IMR-90 (cell line): ENCODE measurements at regions not wholly inside any gene's neighbourhood (a gene's known extent, or its start where the extent isn't known, plus 50 kb on each side); places are given as distances from the start of the nearest gene placed in this dataset.

Experiments
- ATAC-seq: fragments of 200-7000 bp; cut with Tn5 transposase; 2 replicates; pipeline ENCODE4 v1.9.1; 2020; ENCODE audit warnings: low read depth, mild to moderate bottlenecking, moderate library complexity
- BruUV-seq: library from RNA; stranded (reverse); fragments of 400-500 nt; replicated peaks from 2 replicates; lab custom pipeline; 2021; lab: Mats Ljungman, UMichigan
- CTCF ChIA-PET: fragments of 300-600 bp; formaldehyde crosslinking; extraction: SDS; loops from one replicate; lab custom pipeline; 2021; ENCODE audit warnings: antibody characterized with exemption; lab: Yijun Ruan, JAX
- POLR2A ChIA-PET: fragments of 300-600 bp; sonication (Branson Sonifier 250); formaldehyde crosslinking; loops from one replicate; lab custom pipeline; 2022; ENCODE audit warnings: antibody characterized with exemption; ENCODE audit not compliant: unreplicated experiment; lab: Charles Lee
- DNase-seq: peaks from one replicate; pipeline ENCODE4 v3.0.0; 2013
- H2AFZ ChIP-seq: replicated peaks from 2 replicates; pipeline ENCODE3; 2013; ENCODE audit warnings: low read length, mild to moderate bottlenecking; ENCODE audit not compliant: poor library complexity
- H2AK5ac ChIP-seq: 2 replicates; pipeline ENCODE4 v1.6.1; 2013; ENCODE audit warnings: low read depth, low read length, inconsistent platforms
- H2AK9ac ChIP-seq: replicated peaks from 2 replicates; pipeline ENCODE3; 2013; ENCODE audit warnings: mild to moderate bottlenecking, low read depth, low read length, moderate library complexity; ENCODE audit not compliant: poor library complexity
- H2BK120ac ChIP-seq: 2 replicates; pipeline ENCODE4 v1.6.1; 2013; ENCODE audit warnings: low read depth, low read length, inconsistent platforms
- H2BK15ac ChIP-seq: 3 replicates; pipeline ENCODE4 v1.6.1; 2013; ENCODE audit warnings: low read depth, low read length, inconsistent platforms
- H2BK20ac ChIP-seq: 2 replicates; pipeline ENCODE4 v1.6.1; 2013; ENCODE audit warnings: low read depth, mild to moderate bottlenecking, inconsistent platforms, low read length, moderate library complexity
- H2BK5ac ChIP-seq: 2 replicates; pipeline ENCODE4 v1.6.1; 2013; ENCODE audit warnings: mild to moderate bottlenecking, low read depth, low read length, inconsistent platforms; ENCODE audit not compliant: poor library complexity, severe bottlenecking
- H3K14ac ChIP-seq: replicated peaks from 2 replicates; pipeline ENCODE4 v1.6.1; 2013; ENCODE audit warnings: low read depth, low read length, inconsistent platforms
- H3K18ac ChIP-seq: 2 replicates; pipeline ENCODE4 v1.6.1; 2013; ENCODE audit warnings: low read depth, low read length, control low read depth
- H3K23ac ChIP-seq: 2 replicates; pipeline ENCODE4 v1.6.1; 2013; ENCODE audit warnings: low read depth, low read length, inconsistent platforms
- H3K27ac ChIP-seq: 2 replicates; pipeline ENCODE4 v1.5.1; 2013; ENCODE audit warnings: mild to moderate bottlenecking, control low read depth, low read length; ENCODE audit not compliant: insufficient read depth
- H3K27me3 ChIP-seq: 2 replicates; pipeline ENCODE4 v1.6.1; 2013; ENCODE audit warnings: low read length; ENCODE audit not compliant: control insufficient read depth, insufficient read depth
- H3K36me3 ChIP-seq: 2 replicates; pipeline ENCODE4 v1.6.1; 2013; ENCODE audit warnings: low read length, mixed read lengths; ENCODE audit not compliant: control insufficient read depth, insufficient read depth
- H3K4ac ChIP-seq: 2 replicates; pipeline ENCODE4 v1.6.1; 2013; ENCODE audit warnings: low read depth, low read length, inconsistent platforms
- H3K4me1 ChIP-seq: 2 replicates; pipeline ENCODE4 v1.6.1; 2013; ENCODE audit warnings: low read length, mixed read lengths; ENCODE audit not compliant: control insufficient read depth, insufficient read depth
- H3K4me2 ChIP-seq: 2 replicates; pipeline ENCODE4 v1.6.1; 2013; ENCODE audit warnings: low read depth, mild to moderate bottlenecking, control low read depth, low read length, moderate library complexity
- H3K4me3 ChIP-seq: 2 replicates; pipeline ENCODE4 v1.5.1; 2013; ENCODE audit warnings: low read depth, mild to moderate bottlenecking, control low read depth, low read length, moderate library complexity; ENCODE audit not compliant: insufficient read depth
- H3K56ac ChIP-seq: 2 replicates; pipeline ENCODE4 v1.6.1; 2013; ENCODE audit warnings: low read length, inconsistent platforms; ENCODE audit not compliant: insufficient read depth; ENCODE audit errors: extremely low read depth
- H3K79me1 ChIP-seq, 2 experiments: 2 replicates each; pipeline ENCODE4 v1.6.1; 2013; ENCODE audit warnings: low read length in 2 of 2, inconsistent platforms in 1 of 2, low read depth in 1 of 2
- H3K9ac ChIP-seq: 2 replicates; pipeline ENCODE4 v1.6.1; 2013; ENCODE audit warnings: low read depth, low read length, control low read depth
- H3K9me1 ChIP-seq: 2 replicates; pipeline ENCODE4 v1.6.1; 2013; ENCODE audit warnings: low read length, inconsistent platforms; ENCODE audit not compliant: insufficient read depth
- H3K9me3 ChIP-seq: 2 replicates; pipeline ENCODE4 v1.6.1; 2013; ENCODE audit warnings: low read length; ENCODE audit not compliant: control insufficient read depth, insufficient read depth
- H4K20me1 ChIP-seq: 2 replicates; pipeline ENCODE4 v1.6.1; 2013; ENCODE audit warnings: low read length, inconsistent platforms; ENCODE audit not compliant: insufficient read depth
- H4K5ac ChIP-seq: 2 replicates; pipeline ENCODE4 v1.6.1; 2013; ENCODE audit warnings: mild to moderate bottlenecking, low read depth, low read length, control low read depth
- H4K8ac ChIP-seq, 2 experiments: 2 replicates each; pipeline ENCODE4 v1.6.1; 2013; ENCODE audit warnings: low read depth in 2 of 2, low read length in 2 of 2, control low read depth in 1 of 2, inconsistent platforms in 1 of 2
- H4K91ac ChIP-seq: 2 replicates; pipeline ENCODE4 v1.6.1; 2013; ENCODE audit warnings: low read depth, low read length, inconsistent platforms; ENCODE audit not compliant: insufficient read depth
- BHLHE40 ChIP-seq: fragments of 150-350 bp; IDR thresholded peaks from 2 replicates; pipeline ENCODE4 v1.6.1; 2016; ENCODE audit warnings: mild to moderate bottlenecking, low read depth, low read length
- MAZ ChIP-seq: IDR thresholded peaks from 2 replicates; pipeline ENCODE4 v1.6.1; 2012; ENCODE audit warnings: low read depth, mild to moderate bottlenecking, low read length, improper control_type of control experiment, moderate library complexity, borderline replicate concordance
- RAD21 ChIP-seq: IDR thresholded peaks from 2 replicates; pipeline ENCODE4 v1.6.1; 2012; ENCODE audit warnings: low read length, improper control_type of control experiment
- RFX5 ChIP-seq: IDR thresholded peaks from 2 replicates; pipeline ENCODE4 v1.8.0; 2012; ENCODE audit warnings: low read depth, mild to moderate bottlenecking, low read length, moderate library complexity
- SMC3 ChIP-seq: fragments of 150-350 bp; IDR thresholded peaks from 2 replicates; pipeline ENCODE4 v1.6.1; 2016; ENCODE audit warnings: low read depth, mild to moderate bottlenecking, antibody characterized with exemption, low read length, moderate library complexity
- WGBS, 2 experiments: methylation state at CpG; one replicate each; pipeline versions ENCODE4 v1.1.5 to v1.1.7; 2013; ENCODE audit warnings: missing lambda C conversion rate in 2 of 2; ENCODE audit not compliant: insufficient read length in 1 of 2; ENCODE audit errors: extremely low coverage in 2 of 2; 5-methylcytosine and 5-hydroxymethylcytosine counted together
- dilution Hi-C: fragments of 300-500 bp; cut with HindIII; formaldehyde crosslinking; loops from one replicate; pipeline ENCODE4 v1.14.3; 2018; ENCODE audit warnings: low sequenced_read_pairs; ENCODE audit not compliant: unreplicated experiment
- in situ Hi-C: fragments of 300-500 bp; cut with MboI; formaldehyde crosslinking; loops from 3 replicates; pipeline ENCODE4 v1.14.3; 2019; ENCODE audit warnings: low sequenced_read_pairs, inconsistent platforms, mixed read lengths
- intact Hi-C: fragments of 100-400 bp; cut with micrococcal nuclease; formaldehyde crosslinking; loops from 2 replicates; pipeline ENCODE4 v1.10.0; 2022
- TF ChIP-seq, protein P1 (sequence below): fragments of 150-350 bp; IDR thresholded peaks from 2 replicates; pipeline ENCODE4 v1.6.1; 2017; ENCODE audit warnings: mild to moderate bottlenecking, antibody characterized with exemption, low read length, low read depth
- TF ChIP-seq, protein P2 (sequence below): fragments of 150-350 bp; IDR thresholded peaks from 2 replicates; pipeline ENCODE4 v1.6.1; 2016; ENCODE audit warnings: low read depth, mild to moderate bottlenecking, low read length, moderate library complexity, borderline replicate concordance

DNA sequence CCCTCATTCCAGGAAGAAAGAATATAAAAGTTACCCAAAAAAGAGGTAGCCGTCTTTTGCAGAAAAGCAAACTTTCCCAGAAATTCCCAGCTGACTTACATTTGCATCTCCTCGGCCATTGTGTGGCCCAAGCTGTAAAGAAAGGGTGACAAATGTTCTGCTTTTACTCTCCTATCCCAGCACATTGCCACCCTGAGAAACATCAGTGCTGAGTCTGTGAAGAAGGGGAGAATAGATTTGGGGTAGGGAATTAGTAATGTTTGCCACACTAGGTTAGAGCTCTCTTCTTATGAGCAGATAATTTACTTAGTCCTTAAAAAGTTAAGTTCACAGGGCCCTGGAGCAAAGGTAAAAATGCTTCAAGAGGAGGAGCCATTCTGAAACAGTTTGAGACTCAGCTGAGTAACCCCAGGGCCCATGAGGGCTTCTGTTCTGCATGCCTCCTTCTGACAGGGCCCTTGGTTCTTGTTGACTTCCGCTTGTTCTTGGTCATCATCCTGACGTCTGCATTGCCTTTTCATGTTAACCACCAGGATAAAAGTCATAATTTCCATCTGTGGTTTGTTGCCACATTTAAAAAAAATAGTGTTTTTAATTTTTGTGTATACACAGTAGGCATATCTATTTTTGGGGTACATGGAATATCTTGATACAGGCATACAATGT is 550.7 kb downstream of the RNF144A start:
- Histone ChIP-seq H2AK9ac (no peak overlapping the region), H2BK5ac (no peak overlapping the region), H3K56ac (no peak overlapping the region), H3K4me3 (no peak overlapping the region), H3K4me1 (no peaks in the 10 kb centered on the region), H3K23ac (no peak overlapping the region), H3K27me3 (no peaks in the 10 kb centered on the region), H3K27ac (no peak overlapping the region), H3K18ac (no peak overlapping the region), H3K9me3 (peaks cover 2% of the 10 kb centered on the region; the same call in 1 of the 2 replicates), H3K4me2 (no peak overlapping the region), H3K9ac (no peak overlapping the region), H2BK120ac (no peak overlapping the region), H2AK5ac (no peak overlapping the region), H3K79me1 (no peaks in the 10 kb centered on the region), H2AFZ (no peak overlapping the region), H4K20me1 (no peaks in the 10 kb centered on the region), H2BK15ac (no peak overlapping the region), H4K8ac (no peak overlapping the region), H2BK20ac (no peak overlapping the region), H4K5ac (no peak overlapping the region), H4K91ac (no peak overlapping the region), H3K36me3 (no peaks in the 10 kb centered on the region), H3K4ac (no peak overlapping the region), H3K9me1 (no peaks in the 10 kb centered on the region), H3K14ac (no peak overlapping the region)
- CTCF ChIA-PET, result no interaction called here
- ATAC-seq (no peak), DNase-seq (no peak)
- dilution Hi-C loops (no loop called here), in situ Hi-C loops (no loop called here), intact Hi-C loops (no loop called here)
- TF ChIP-seq BHLHE40, result no peak
- no peak for TF ChIP-seq SMC3
- TF ChIP-seq, protein P1, sequence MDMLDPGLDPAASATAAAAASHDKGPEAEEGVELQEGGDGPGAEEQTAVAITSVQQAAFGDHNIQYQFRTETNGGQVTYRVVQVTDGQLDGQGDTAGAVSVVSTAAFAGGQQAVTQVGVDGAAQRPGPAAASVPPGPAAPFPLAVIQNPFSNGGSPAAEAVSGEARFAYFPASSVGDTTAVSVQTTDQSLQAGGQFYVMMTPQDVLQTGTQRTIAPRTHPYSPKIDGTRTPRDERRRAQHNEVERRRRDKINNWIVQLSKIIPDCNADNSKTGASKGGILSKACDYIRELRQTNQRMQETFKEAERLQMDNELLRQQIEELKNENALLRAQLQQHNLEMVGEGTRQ, result no peak
- TF ChIP-seq RFX5, result no peak
- TF ChIP-seq MAZ, result no peak
- TF ChIP-seq, protein P2, sequence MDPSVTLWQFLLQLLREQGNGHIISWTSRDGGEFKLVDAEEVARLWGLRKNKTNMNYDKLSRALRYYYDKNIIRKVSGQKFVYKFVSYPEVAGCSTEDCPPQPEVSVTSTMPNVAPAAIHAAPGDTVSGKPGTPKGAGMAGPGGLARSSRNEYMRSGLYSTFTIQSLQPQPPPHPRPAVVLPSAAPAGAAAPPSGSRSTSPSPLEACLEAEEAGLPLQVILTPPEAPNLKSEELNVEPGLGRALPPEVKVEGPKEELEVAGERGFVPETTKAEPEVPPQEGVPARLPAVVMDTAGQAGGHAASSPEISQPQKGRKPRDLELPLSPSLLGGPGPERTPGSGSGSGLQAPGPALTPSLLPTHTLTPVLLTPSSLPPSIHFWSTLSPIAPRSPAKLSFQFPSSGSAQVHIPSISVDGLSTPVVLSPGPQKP, result no peak
- TF ChIP-seq RAD21, result no peak
- POLR2A ChIA-PET, result no interaction called here
- no TSS peak for BruUV-seq
- WGBS, 2 experiments, result no CpG with 5 or more reads among the region's 4 CpGs
